Esophagus squamous epithelium (tissue), 5 donors: ENCODE measurements at regions not wholly inside any gene's neighbourhood (a gene's known extent, or its start where the extent isn't known, plus 50 kb on each side); places are given as distances from the start of the nearest gene placed in this dataset.

Source experiments
- DNase-seq: peaks from one replicate; lab custom pipeline; 2025; lab: John Stamatoyannopoulos, UW
- H3K27ac ChIP-seq, 4 donors: fragments of 200-600 bp; sonication (generic); one replicate each; pipeline ENCODE4 v1.5.1; 2016 to 2019; ENCODE audit warnings: mild to moderate bottlenecking in 1 of 4
- H3K27me3 ChIP-seq, 4 donors: fragments of 200-600 bp; sonication (generic); 1 replicate in 3 of 4; 2 replicates in 1 of 4; pipeline versions ENCODE4 v1.5.1 to v1.6.0; 2017 to 2021; ENCODE audit warnings: antibody characterized with exemption in 1 of 4
- H3K36me3 ChIP-seq, 3 donors: fragments of 200-600 bp; sonication (generic); one replicate each; pipeline ENCODE4 v1.5.1; 2016 to 2019
- H3K4me1 ChIP-seq, 3 donors: fragments of 200-600 bp; sonication (generic); one replicate each; pipeline ENCODE4 v1.5.1; 2017 to 2019
- H3K4me3 ChIP-seq, 4 donors: fragments of 200-600 bp; sonication (generic); 1 replicate in 3 of 4; 2 replicates in 1 of 4; pipeline ENCODE4 v1.5.1; 2016 to 2019; ENCODE audit warnings: mild to moderate bottlenecking in 2 of 4, moderate library complexity in 1 of 4
- H3K9me3 ChIP-seq, 3 donors: fragments of 200-600 bp; sonication (generic); one replicate each; pipeline ENCODE4 v1.5.1; 2016 to 2019
- CTCF ChIP-seq, 6 experiments: fragments of 450-650 bp in 4 of 6; fragments of 200-600 bp in 2 of 6; sonication (generic) in 2 of 6; IDR thresholded peaks; one replicate each; pipeline ENCODE4 v1.5.1; 2016 to 2019; ENCODE audit warnings: antibody characterized with exemption in 6 of 6, mild to moderate bottlenecking in 4 of 6, moderate library complexity in 4 of 6
- POLR2A ChIP-seq, 4 donors: fragments of 450-650 bp; IDR thresholded peaks; one replicate each; pipeline ENCODE4 v1.6.1; 2017; ENCODE audit warnings: antibody characterized with exemption in 4 of 4, mild to moderate bottlenecking in 4 of 4, moderate library complexity in 3 of 4
- WGBS, 2 donors: methylation state at CpG; one replicate each; pipeline ENCODE4 v1.1.5; 2018; 5-methylcytosine and 5-hydroxymethylcytosine counted together
- intact Hi-C: fragments of 100-400 bp; cut with DNase I; formaldehyde crosslinking; loops from one replicate; pipeline ENCODE4 v1.15.0; 2022
- donor health status: DM: yes; HTN: yes; CAD: no.

- Histone ChIP-seq H3K4me3 (no peak overlapping the region), H3K9me3 (peaks cover 0 to 2% (median 0%) of the 10 kb centered on the region in 3 donors), H3K4me1 (no peaks in the 10 kb centered on the region), H3K36me3 (no peaks in the 10 kb centered on the region), H3K27me3 (no peaks in the 10 kb centered on the region), H3K27ac (no peak overlapping the region)
- TF ChIP-seq CTCF (IDR thresholded peaks at IDR 0.05) (no peak), POLR2A (IDR thresholded peaks at IDR 0.05) (no peak)
- WGBS, 2 donors, result 44 to 79% methylated on average over 1 of the region's 1 CpG
- intact Hi-C loops, result no loop called here
- DNase-seq, result no peak
Measured at GRCh38 chr21:25342816-25343215, 264.5 kb downstream of the MRPL39 start.

- TF ChIP-seq CTCF (IDR thresholded peaks at IDR 0.05) (no peak), POLR2A (IDR thresholded peaks at IDR 0.05) (no peak)
- no peaks in the 10 kb centered on the region for H3K36me3 ChIP-seq
- no peak overlapping the region for H3K4me3 ChIP-seq
- DNase-seq, result no peak
- H3K27ac ChIP-seq, result no peak overlapping the region
- H3K27me3 ChIP-seq, result no peaks in the 10 kb centered on the region
- WGBS, 2 donors, result 71 to 78% methylated on average over 6 of the region's 6 CpGs
- intact Hi-C loops, result no loop called here
- H3K4me1 ChIP-seq, result no peaks in the 10 kb centered on the region
- no peaks in the 10 kb centered on the region for H3K9me3 ChIP-seq
Measured at GRCh38 chr21:25341981-25342380, 265.3 kb downstream of the MRPL39 start.

GRCh38 chr21:25338415-25338814 lies 268.9 kb downstream of the MRPL39 start:
- Histone ChIP-seq H3K36me3 (no peaks in the 10 kb centered on the region), H3K27ac (no peak overlapping the region), H3K4me1 (no peaks in the 10 kb centered on the region), H3K27me3 (no peaks in the 10 kb centered on the region), H3K4me3 (no peak overlapping the region), H3K9me3 (no peaks in the 10 kb centered on the region)
- no peak for DNase-seq
- intact Hi-C loops, result no loop called here
- WGBS, 2 donors, result 83 to 84% methylated on average over 5 of the region's 5 CpGs
- TF ChIP-seq CTCF (IDR thresholded peaks at IDR 0.05) (no peak), POLR2A (IDR thresholded peaks at IDR 0.05) (no peak)

- H3K4me3 ChIP-seq, result no peak overlapping the region
- H3K27me3 ChIP-seq, result no peaks in the 10 kb centered on the region
- no peak overlapping the region for H3K27ac ChIP-seq
- no peaks in the 10 kb centered on the region for H3K36me3 ChIP-seq
- WGBS, 2 donors, result 85 to 89% methylated on average over 6 of the region's 6 CpGs
- no peak for TF ChIP-seq CTCF (IDR thresholded peaks at IDR 0.05)
- TF ChIP-seq POLR2A (IDR thresholded peaks at IDR 0.05), result no peak
- DNase-seq, result no peak
- no peaks in the 10 kb centered on the region for H3K9me3 ChIP-seq
- intact Hi-C loops, result no loop called here
- no peaks in the 10 kb centered on the region for H3K4me1 ChIP-seq
Measured at GRCh38 chr21:25334046-25334730, 273.1 kb downstream of the MRPL39 start.

GRCh38 chr21:25331286-25331685 lies 276.0 kb downstream of the MRPL39 start:
- TF ChIP-seq POLR2A (IDR thresholded peaks at IDR 0.05) (no peak), CTCF (IDR thresholded peaks at IDR 0.05) (no peak)
- Histone ChIP-seq H3K9me3 (no peaks in the 10 kb centered on the region), H3K4me1 (no peaks in the 10 kb centered on the region), H3K27ac (no peak overlapping the region), H3K27me3 (no peaks in the 10 kb centered on the region), H3K4me3 (no peak overlapping the region), H3K36me3 (no peaks in the 10 kb centered on the region)
- no peak for DNase-seq
- intact Hi-C loops, result no loop called here
- WGBS, 2 donors, result 92 to 95% methylated on average over 1 of the region's 1 CpG
